ENCODE measurements at regions not wholly inside any gene's neighbourhood (a gene's known extent, or its start where the extent isn't known, plus 50 kb on each side); places are given as distances from the start of the nearest gene placed in this dataset.

- H3K27ac ChIP-seq = no peak overlapping the region
- TF ChIP-seq CTCF (IDR thresholded peaks at IDR 0.05) = no peak
- TF ChIP-seq ZFX (IDR thresholded peaks at IDR 0.05; ENCODE audit: borderline replicate concordance) = no peak
These were observed 399.3 kb downstream of the GPM6A start for GRCh38 chr4:175412746-175413145.

- H3K27ac ChIP-seq = no peak overlapping the region
These were observed 398.5 kb downstream of the GPM6A start for GRCh38 chr4:175413561-175413960.

GRCh38 chr4:175414602-175415001, 397.5 kb downstream of the GPM6A start:
- no peak overlapping the region for H3K27ac ChIP-seq
- TF ChIP-seq ZFX (IDR thresholded peaks at IDR 0.05; ENCODE audit: borderline replicate concordance) = no peak
- TF ChIP-seq CTCF (IDR thresholded peaks at IDR 0.05) = no peak

More at GRCh38 chr4:175413561-175413960, 398.5 kb downstream of the GPM6A start:
- TF ChIP-seq CTCF (IDR thresholded peaks at IDR 0.05) (no peak), ZFX (IDR thresholded peaks at IDR 0.05; ENCODE audit: borderline replicate concordance) (no peak)

GRCh38 chr4:175418516-175418915, 393.5 kb downstream of the GPM6A start:
- TF ChIP-seq ZFX (IDR thresholded peaks at IDR 0.05; ENCODE audit: borderline replicate concordance) (no peak), CTCF (IDR thresholded peaks at IDR 0.05) (no peak)
- no peak overlapping the region for H3K27ac ChIP-seq

GRCh38 chr4:175419236-175419718, 392.8 kb downstream of the GPM6A start:
- TF ChIP-seq CTCF (IDR thresholded peaks at IDR 0.05) (no peak), ZFX (IDR thresholded peaks at IDR 0.05; ENCODE audit: borderline replicate concordance) (no peak)

GRCh38 chr4:175421506-175421905, 390.6 kb downstream of the GPM6A start:
- TF ChIP-seq ZFX (IDR thresholded peaks at IDR 0.05; ENCODE audit: borderline replicate concordance) (no peak), CTCF (IDR thresholded peaks at IDR 0.05) (no peak)
- no peak overlapping the region for H3K27ac ChIP-seq

More at GRCh38 chr4:175419236-175419718, 392.8 kb downstream of the GPM6A start:
- H3K27ac ChIP-seq = no peak overlapping the region

- H3K27ac ChIP-seq = no peak overlapping the region
- TF ChIP-seq ZFX (IDR thresholded peaks at IDR 0.05; ENCODE audit: borderline replicate concordance) = no peak
- no peak for TF ChIP-seq CTCF (IDR thresholded peaks at IDR 0.05)
These were observed 389.7 kb downstream of the GPM6A start for GRCh38 chr4:175422331-175422730.

All from 22Rv1 (cell line).